Left lung (tissue), 4 donors: ENCODE measurements at regions not wholly inside any gene's neighbourhood (a gene's known extent, or its start where the extent isn't known, plus 50 kb on each side); places are given as distances from the start of the nearest gene placed in this dataset.

Experiments used
- ATAC-seq: fragments of 200-7000 bp; cut with Tn5 transposase; one replicate; pipeline ENCODE4 v1.9.1; 2020; ENCODE audit warnings: moderate library complexity
- DNase-seq, 4 donors: peaks; one replicate each; pipeline ENCODE4 v3.0.0-alpha.2; 2013 to 2020
- H3K27ac ChIP-seq, 2 donors: fragments of 200-600 bp; sonication (generic) in 1 of 2; one replicate each; pipeline versions ENCODE4 v1.5.0 to v1.8.0; 2020 to 2021
- H3K27me3 ChIP-seq, 2 donors: fragments of 200-600 bp; sonication (generic) in 1 of 2; one replicate each; pipeline versions ENCODE4 v1.5.0 to v1.8.0; 2020 to 2021
- H3K36me3 ChIP-seq, 2 donors: fragments of 200-600 bp; sonication (generic) in 1 of 2; one replicate each; pipeline versions ENCODE4 v1.5.0 to v1.8.0; 2020 to 2021
- H3K4me1 ChIP-seq, 2 donors: fragments of 200-600 bp; one replicate each; pipeline ENCODE4 v1.8.0; 2021
- H3K4me3 ChIP-seq, 2 donors: fragments of 200-600 bp; sonication (generic) in 1 of 2; one replicate each; pipeline versions ENCODE4 v1.5.0 to v1.8.0; 2020 to 2021; ENCODE audit warnings: mild to moderate bottlenecking in 1 of 2
- H3K9me3 ChIP-seq, 2 donors: fragments of 200-600 bp; sonication (generic) in 1 of 2; one replicate each; pipeline versions ENCODE4 v1.5.0 to v1.8.0; 2020 to 2021
- CTCF ChIP-seq, 2 donors: fragments of 200-600 bp; sonication (generic) in 1 of 2; IDR thresholded peaks; one replicate each; pipeline versions ENCODE4 v1.5.0 to v1.8.0; 2021; ENCODE audit warnings: antibody characterized with exemption in 2 of 2
- intact Hi-C, 2 donors: fragments of 100-400 bp; cut with DNase I; formaldehyde crosslinking; loops; one replicate each; pipeline versions ENCODE4 v1.11.2 to v1.14.2; 2022
- donor health status: DM: no; HTN: yes; CAD: no.
- donor health status: DM: no; HTN: no; CAD: no.

GRCh38 chr5:39605588-39606575, 181.1 kb upstream of the DAB2 start:
- no peaks in the 10 kb centered on the region for H3K27me3 ChIP-seq
- H3K27ac ChIP-seq: no peak overlapping the region
- intact Hi-C loops: no loop called here
- H3K4me3 ChIP-seq: no peak overlapping the region
- H3K9me3 ChIP-seq: no peaks in the 10 kb centered on the region
- H3K36me3 ChIP-seq: no peaks in the 10 kb centered on the region
- no peaks in the 10 kb centered on the region for H3K4me1 ChIP-seq
- no peak for ATAC-seq
- no peak for DNase-seq
- TF ChIP-seq CTCF (IDR thresholded peaks at IDR 0.05): no peak

GRCh38 chr5:39605145-39605544, 180.4 kb upstream of the DAB2 start:
- TF ChIP-seq CTCF (IDR thresholded peaks at IDR 0.05): no peak
- Histone ChIP-seq H3K27me3 (no peaks in the 10 kb centered on the region), H3K36me3 (no peaks in the 10 kb centered on the region), H3K4me1 (no peaks in the 10 kb centered on the region), H3K27ac (no peak overlapping the region), H3K4me3 (no peak overlapping the region), H3K9me3 (no peaks in the 10 kb centered on the region)
- DNase-seq (no peak), ATAC-seq (no peak)
- intact Hi-C loops: no loop called here

GRCh38 chr5:39604491-39604890, 179.7 kb upstream of the DAB2 start:
- Histone ChIP-seq H3K36me3 (no peaks in the 10 kb centered on the region), H3K4me1 (no peaks in the 10 kb centered on the region), H3K9me3 (no peaks in the 10 kb centered on the region), H3K27ac (no peak overlapping the region), H3K27me3 (no peaks in the 10 kb centered on the region), H3K4me3 (no peak overlapping the region)
- no peak for TF ChIP-seq CTCF (IDR thresholded peaks at IDR 0.05)
- intact Hi-C loops: no loop called here
- no peak for DNase-seq
- ATAC-seq: no peak

GRCh38 chr5:39599721-39600431, 175.1 kb upstream of the DAB2 start:
- H3K27me3 ChIP-seq: no peaks in the 10 kb centered on the region
- ATAC-seq (no peak), DNase-seq (no peak)
- H3K4me3 ChIP-seq: no peak overlapping the region
- intact Hi-C loops: no loop called here
- no peak overlapping the region for H3K27ac ChIP-seq
- H3K9me3 ChIP-seq: no peaks in the 10 kb centered on the region
- peak; percentile 37 to 52 for TF ChIP-seq CTCF (IDR thresholded peaks at IDR 0.05)
- no peaks in the 10 kb centered on the region for H3K36me3 ChIP-seq
- no peaks in the 10 kb centered on the region for H3K4me1 ChIP-seq

GRCh38 chr5:39598661-39599248, 174.0 kb upstream of the DAB2 start:
- TF ChIP-seq CTCF (IDR thresholded peaks at IDR 0.05): no peak
- Histone ChIP-seq H3K36me3 (no peaks in the 10 kb centered on the region), H3K27ac (no peak overlapping the region), H3K4me1 (no peaks in the 10 kb centered on the region), H3K4me3 (no peak overlapping the region), H3K27me3 (no peaks in the 10 kb centered on the region), H3K9me3 (no peaks in the 10 kb centered on the region)
- no peak for ATAC-seq
- no peak for DNase-seq
- intact Hi-C loops: no loop called here
